Fibroblast of lung (primary cell): ENCODE measurements at regions not wholly inside any gene's neighbourhood (a gene's known extent, or its start where the extent isn't known, plus 50 kb on each side); places are given as distances from the start of the nearest gene placed in this dataset.
A peak's percentile ranks its signal among the peaks of the same experiment; 100 is the strongest.

ENCODE experiments used
- DNase-seq, 2 donors: peaks; one replicate each; pipeline versions ENCODE4 v3.0.0 to v3.0.0-alpha.2; 2010; ENCODE audit warnings: low read depth in 2 of 2
- H2AFZ ChIP-seq: 2 replicates; pipeline ENCODE4 v1.5.1; 2012; ENCODE audit warnings: low read length, control low read depth, inconsistent platforms
- H3K27ac ChIP-seq: 2 replicates; pipeline ENCODE4 v1.5.1; 2011; ENCODE audit warnings: low read length, control low read depth; ENCODE audit not compliant: insufficient read depth
- H3K27me3 ChIP-seq: 2 replicates; pipeline ENCODE4 v1.5.1; 2011; ENCODE audit warnings: mild to moderate bottlenecking, low read length; ENCODE audit not compliant: control insufficient read depth, insufficient read depth
- H3K36me3 ChIP-seq: 2 replicates; pipeline ENCODE4 v1.5.1; 2011; ENCODE audit warnings: low read length; ENCODE audit not compliant: control insufficient read depth, insufficient read depth
- H3K4me1 ChIP-seq: 2 replicates; pipeline ENCODE4 v1.5.1; 2011; ENCODE audit warnings: low read length; ENCODE audit not compliant: control insufficient read depth, insufficient read depth; ENCODE audit errors: extremely low read depth
- H3K4me2 ChIP-seq: 2 replicates; pipeline ENCODE4 v1.5.1; 2011; ENCODE audit warnings: low read length, control low read depth; ENCODE audit not compliant: insufficient read depth; ENCODE audit errors: extremely low read depth
- H3K4me3 ChIP-seq, 4 experiments: fragments of 200-600 bp in 1 of 4; sonication (generic) in 1 of 4; replicated peaks in 1 of 4; 2 replicates each; pipeline ENCODE4 v1.5.1; 2011 to 2016; ENCODE audit warnings: low read length in 4 of 4, low read depth in 3 of 4, mild to moderate bottlenecking in 3 of 4, control low read depth in 2 of 4, inconsistent platforms in 1 of 4, mixed read lengths in 1 of 4; ENCODE audit not compliant: insufficient read depth in 1 of 4; ENCODE audit errors: control extremely low read depth in 1 of 4
- H3K79me2 ChIP-seq: 2 replicates; pipeline ENCODE4 v1.5.1; 2012; ENCODE audit warnings: mild to moderate bottlenecking, low read length, inconsistent platforms; ENCODE audit not compliant: control insufficient read depth, insufficient read depth
- H3K9ac ChIP-seq: 2 replicates; pipeline ENCODE4 v1.5.1; 2011; ENCODE audit warnings: mild to moderate bottlenecking, low read length, control low read depth; ENCODE audit not compliant: insufficient read depth
- H3K9me3 ChIP-seq: 2 replicates; pipeline ENCODE4 v1.5.1; 2012; ENCODE audit warnings: low read depth, low read length; ENCODE audit not compliant: control insufficient read depth, insufficient read depth
- H4K20me1 ChIP-seq: 2 replicates; pipeline ENCODE4 v1.5.1; 2011; ENCODE audit warnings: low read length; ENCODE audit not compliant: control insufficient read depth, insufficient read depth; ENCODE audit errors: extremely low read depth
- CTCF ChIP-seq, 2 donors: IDR thresholded peaks in 1 of 2; conservative IDR thresholded peaks in 1 of 2; 1 replicate in 1 of 2; 2 replicates in 1 of 2; pipeline ENCODE4 v1.5.1; 2011 to 2012; ENCODE audit warnings: low read length in 2 of 2, control low read depth in 1 of 2, inconsistent platforms in 1 of 2, low read depth in 1 of 2, mild to moderate bottlenecking in 1 of 2
- EZH2 ChIP-seq: IDR thresholded peaks from 2 replicates; pipeline ENCODE4 v1.5.1; 2012; ENCODE audit warnings: low read length, control low read depth, mild to moderate bottlenecking; ENCODE audit errors: missing control alignments

- Histone ChIP-seq H2AFZ (no peak overlapping the region), H3K27ac (no peak overlapping the region), H3K4me2 (no peak overlapping the region), H4K20me1 (no peaks in the 10 kb centered on the region), H3K4me3 (no peak overlapping the region), H3K79me2 (no peaks in the 10 kb centered on the region), H3K27me3 (no peaks in the 10 kb centered on the region), H3K36me3 (no peaks in the 10 kb centered on the region), H3K4me1 (no peaks in the 10 kb centered on the region), H3K9ac (no peak overlapping the region), H3K9me3 (no peaks in the 10 kb centered on the region)
- peak in 1 of 2 donors; percentile 73 for DNase-seq
- no peak for TF ChIP-seq CTCF (conservative IDR thresholded peaks at IDR 0.05 in 1 of 2, IDR thresholded peaks at IDR 0.05 in 1 of 2; ENCODE audit: low read depth in 1 of 2, low read length in 2 of 2)
- TF ChIP-seq EZH2: no peak
Measured at GRCh38 chr1:168408884-168409283, 128.2 kb downstream of the TBX19 start.

GRCh38 chr1:168408539-168408865 lies 127.8 kb downstream of the TBX19 start:
- no peaks in the 10 kb centered on the region for H4K20me1 ChIP-seq
- DNase-seq: peak in 1 of 2 donors; percentile 52
- H3K27ac ChIP-seq: no peak overlapping the region
- no peaks in the 10 kb centered on the region for H3K79me2 ChIP-seq
- H3K27me3 ChIP-seq: peaks cover 2% of the 10 kb centered on the region
- TF ChIP-seq CTCF (conservative IDR thresholded peaks at IDR 0.05 in 1 of 2, IDR thresholded peaks at IDR 0.05 in 1 of 2; ENCODE audit: low read depth in 1 of 2, low read length in 2 of 2): no peak
- TF ChIP-seq EZH2: no peak
- H3K9ac ChIP-seq: no peak overlapping the region
- no peaks in the 10 kb centered on the region for H3K9me3 ChIP-seq
- no peak overlapping the region for H3K4me2 ChIP-seq
- H3K4me1 ChIP-seq: no peaks in the 10 kb centered on the region
- H3K4me3 ChIP-seq: no peak overlapping the region
- no peaks in the 10 kb centered on the region for H3K36me3 ChIP-seq
- no peak overlapping the region for H2AFZ ChIP-seq

GRCh38 chr1:168407832-168408538 lies 127.3 kb downstream of the TBX19 start:
- no peak overlapping the region for H3K4me2 ChIP-seq
- TF ChIP-seq CTCF (conservative IDR thresholded peaks at IDR 0.05 in 1 of 2, IDR thresholded peaks at IDR 0.05 in 1 of 2; ENCODE audit: low read depth in 1 of 2, low read length in 2 of 2) (no peak), EZH2 (no peak)
- no peaks in the 10 kb centered on the region for H3K36me3 ChIP-seq
- no peaks in the 10 kb centered on the region for H3K9me3 ChIP-seq
- no peak for DNase-seq
- peaks cover 2% of the 10 kb centered on the region for H3K27me3 ChIP-seq
- H3K79me2 ChIP-seq: no peaks in the 10 kb centered on the region
- no peak overlapping the region for H3K27ac ChIP-seq
- no peak overlapping the region for H3K4me3 ChIP-seq
- no peak overlapping the region for H2AFZ ChIP-seq
- H4K20me1 ChIP-seq: no peaks in the 10 kb centered on the region
- H3K4me1 ChIP-seq: no peaks in the 10 kb centered on the region
- no peak overlapping the region for H3K9ac ChIP-seq
